Middle frontal gyrus (tissue), 1 donor: ENCODE measurements at regions not wholly inside any gene's neighbourhood (a gene's known extent, or its start where the extent isn't known, plus 50 kb on each side); places are given as distances from the start of the nearest gene placed in this dataset.

ENCODE experiments used
- DNase-seq: peaks from one replicate; pipeline ENCODE4 v3.0.0-alpha.2; 2015; ENCODE audit warnings: low spot score; ENCODE audit errors: extremely low spot score

GRCh38 chr11:69242266-69242920 is 51.6 kb upstream of the MYEOV start:
- no peak for DNase-seq

- no peak for DNase-seq
Measured at GRCh38 chr11:69243496-69244200, 50.3 kb upstream of the MYEOV start.
